ENCODE measurements at regions not wholly inside any gene's neighbourhood (a gene's known extent, or its start where the extent isn't known, plus 50 kb on each side); places are given as distances from the start of the nearest gene placed in this dataset.
A peak's percentile ranks its signal among the peaks of the same experiment; 100 is the strongest.

GRCh38 chr1:98331718-98332311 lies 329.7 kb upstream of the SNX7 start:
- no peak for DNase-seq (ENCODE audit: low read depth, low spot score)

GRCh38 chr1:98331243-98331642 lies 330.3 kb upstream of the SNX7 start:
- no peak for DNase-seq (ENCODE audit: low read depth, low spot score)

GRCh38 chr1:98330224-98330623 lies 331.3 kb upstream of the SNX7 start:
- DNase-seq (ENCODE audit: low read depth, low spot score) = no peak

- DNase-seq (ENCODE audit: low read depth, low spot score) = no peak
These were observed 332.7 kb upstream of the SNX7 start for GRCh38 chr1:98328855-98329254.

GRCh38 chr1:98327220-98327861 lies 334.2 kb upstream of the SNX7 start:
- DNase-seq (ENCODE audit: low read depth, low spot score) = no peak

- DNase-seq (ENCODE audit: low read depth, low spot score) = peak; percentile 72
These were observed 335.7 kb upstream of the SNX7 start for GRCh38 chr1:98325646-98326440.

- DNase-seq (ENCODE audit: low read depth, low spot score) = no peak
These were observed 337.6 kb upstream of the SNX7 start for GRCh38 chr1:98323906-98324358.

- no peak for DNase-seq (ENCODE audit: low read depth, low spot score)
These were observed 338.1 kb upstream of the SNX7 start for GRCh38 chr1:98323388-98323787.

GRCh38 chr1:98322966-98323365 lies 338.6 kb upstream of the SNX7 start:
- no peak for DNase-seq (ENCODE audit: low read depth, low spot score)

- DNase-seq (ENCODE audit: low read depth, low spot score) = no peak
These were observed 339.4 kb upstream of the SNX7 start for GRCh38 chr1:98322086-98322485.

- no peak for DNase-seq (ENCODE audit: low read depth, low spot score)
These were observed 340.3 kb upstream of the SNX7 start for GRCh38 chr1:98321191-98321590.

- DNase-seq (ENCODE audit: low read depth, low spot score) = no peak
These were observed 345.1 kb upstream of the SNX7 start for GRCh38 chr1:98316286-98316905.

- no peak for DNase-seq (ENCODE audit: low read depth, low spot score)
These were observed 346.2 kb upstream of the SNX7 start for GRCh38 chr1:98315309-98315708.

- DNase-seq (ENCODE audit: low read depth, low spot score) = no peak
These were observed 346.9 kb upstream of the SNX7 start for GRCh38 chr1:98314601-98315000.

- DNase-seq (ENCODE audit: low read depth, low spot score) = no peak
These were observed 354.9 kb upstream of the SNX7 start for GRCh38 chr1:98306517-98307089.

- DNase-seq (ENCODE audit: low read depth, low spot score) = no peak
These were observed 356.2 kb upstream of the SNX7 start for GRCh38 chr1:98305362-98305761.

- no peak for DNase-seq (ENCODE audit: low read depth, low spot score)
These were observed 356.6 kb upstream of the SNX7 start for GRCh38 chr1:98304888-98305287.

GRCh38 chr1:98299861-98300260 lies 361.7 kb upstream of the SNX7 start:
- no peak for DNase-seq (ENCODE audit: low read depth, low spot score)

- DNase-seq (ENCODE audit: low read depth, low spot score) = no peak
These were observed 362.2 kb upstream of the SNX7 start for GRCh38 chr1:98299313-98299712.

- DNase-seq (ENCODE audit: low read depth, low spot score) = no peak
These were observed 363.2 kb upstream of the SNX7 start for GRCh38 chr1:98298319-98298718.

GRCh38 chr1:98296681-98297080 lies 364.8 kb upstream of the SNX7 start:
- no peak for DNase-seq (ENCODE audit: low read depth, low spot score)

GRCh38 chr1:98294127-98294526 lies 367.4 kb upstream of the SNX7 start:
- no peak for DNase-seq (ENCODE audit: low read depth, low spot score)

Data from smooth muscle cell of the brain vasculature (primary cell).